Right lobe of liver (tissue), 4 donors: ENCODE measurements at regions not wholly inside any gene's neighbourhood (a gene's known extent, or its start where the extent isn't known, plus 50 kb on each side); places are given as distances from the start of the nearest gene placed in this dataset.

Experiments used
- CTCF ChIP-seq, 4 donors: fragments of 200-600 bp in 3 of 4; fragments of 450-650 bp in 1 of 4; IDR thresholded peaks; one replicate each; pipeline versions ENCODE4 v1.5.1 to v1.8.0; 2016 to 2022; ENCODE audit warnings: antibody characterized with exemption in 4 of 4, mild to moderate bottlenecking in 2 of 4
- POLR2A ChIP-seq: fragments of 450-650 bp; IDR thresholded peaks from one replicate; pipeline ENCODE4 v1.6.1; 2017; ENCODE audit warnings: antibody characterized with exemption, mild to moderate bottlenecking
- donor health status: DM: no; HTN: no; CAD: no.
- donor health status: DM: no; HTN: no; CAD: no.
- donor health status: DM: no; HTN: yes; CAD: no.

- TF ChIP-seq CTCF (IDR thresholded peaks at IDR 0.05) (no peak), POLR2A (no peak)
Measured at GRCh38 chr11:115653926-115654325, 149.7 kb upstream of the CADM1 start.
